ENCODE measurements at regions not wholly inside any gene's neighbourhood (a gene's known extent, or its start where the extent isn't known, plus 50 kb on each side); places are given as distances from the start of the nearest gene placed in this dataset.
"Not testable (repeated sequence)": the region's sequence is repeated elsewhere in the genome, so short reads cannot be mapped to it uniquely, and the experiment has no call there.

DNA sequence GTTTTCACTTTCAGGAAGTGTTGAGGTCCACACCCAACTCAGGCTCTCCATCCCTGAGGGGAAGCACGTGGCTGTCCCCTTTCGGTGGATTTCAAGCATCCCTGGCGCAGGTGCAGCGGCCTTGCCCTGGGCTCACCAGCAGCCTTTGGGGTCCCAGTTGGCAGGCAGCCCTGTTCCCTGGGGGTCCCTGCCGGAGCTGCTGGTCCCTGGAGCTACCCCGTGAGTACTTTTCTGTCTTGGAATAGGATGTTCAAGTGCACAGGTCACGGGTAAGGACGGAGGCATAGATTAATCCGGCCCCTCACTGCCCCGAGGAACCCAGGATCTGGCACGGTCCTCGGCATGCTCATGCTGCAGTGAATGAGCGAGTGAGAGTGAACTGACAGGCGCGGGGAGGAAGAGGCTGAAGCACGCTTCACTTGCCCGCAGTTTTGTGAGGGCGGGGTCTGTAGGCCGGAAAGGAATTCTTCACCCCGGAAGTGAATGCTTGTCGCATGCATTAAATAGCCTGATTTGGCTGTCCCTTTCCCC lies 117.2 kb upstream of the FAT1 start:
- peaks cover 6 to 30% of the 10 kb centered on the region in 2 donors for H3K4me1 ChIP-seq (ENCODE audit: control insufficient read depth in 1 of 2, low read depth in 2 of 2)
- peak overlapping the region; percentile 74 for H3K4me3 ChIP-seq
- ATAC-seq (ENCODE audit: insufficient number of reproducible peaks, low FRiP score, low read depth) = no peak
- no peaks in the 10 kb centered on the region for H3K9me3 ChIP-seq
- TF ChIP-seq, protein P1, sequence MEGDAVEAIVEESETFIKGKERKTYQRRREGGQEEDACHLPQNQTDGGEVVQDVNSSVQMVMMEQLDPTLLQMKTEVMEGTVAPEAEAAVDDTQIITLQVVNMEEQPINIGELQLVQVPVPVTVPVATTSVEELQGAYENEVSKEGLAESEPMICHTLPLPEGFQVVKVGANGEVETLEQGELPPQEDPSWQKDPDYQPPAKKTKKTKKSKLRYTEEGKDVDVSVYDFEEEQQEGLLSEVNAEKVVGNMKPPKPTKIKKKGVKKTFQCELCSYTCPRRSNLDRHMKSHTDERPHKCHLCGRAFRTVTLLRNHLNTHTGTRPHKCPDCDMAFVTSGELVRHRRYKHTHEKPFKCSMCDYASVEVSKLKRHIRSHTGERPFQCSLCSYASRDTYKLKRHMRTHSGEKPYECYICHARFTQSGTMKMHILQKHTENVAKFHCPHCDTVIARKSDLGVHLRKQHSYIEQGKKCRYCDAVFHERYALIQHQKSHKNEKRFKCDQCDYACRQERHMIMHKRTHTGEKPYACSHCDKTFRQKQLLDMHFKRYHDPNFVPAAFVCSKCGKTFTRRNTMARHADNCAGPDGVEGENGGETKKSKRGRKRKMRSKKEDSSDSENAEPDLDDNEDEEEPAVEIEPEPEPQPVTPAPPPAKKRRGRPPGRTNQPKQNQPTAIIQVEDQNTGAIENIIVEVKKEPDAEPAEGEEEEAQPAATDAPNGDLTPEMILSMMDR (IDR thresholded peaks at IDR 0.05) = no peak
- H3K27ac ChIP-seq = peak overlapping the region; percentile 77 to 94
- H3K27me3 ChIP-seq (replicated peaks; ENCODE audit: insufficient read depth) = no peaks in the 10 kb centered on the region
- no peak for DNase-seq (ENCODE audit: low spot score)
- H3K36me3 ChIP-seq = no peaks in the 10 kb centered on the region

DNA sequence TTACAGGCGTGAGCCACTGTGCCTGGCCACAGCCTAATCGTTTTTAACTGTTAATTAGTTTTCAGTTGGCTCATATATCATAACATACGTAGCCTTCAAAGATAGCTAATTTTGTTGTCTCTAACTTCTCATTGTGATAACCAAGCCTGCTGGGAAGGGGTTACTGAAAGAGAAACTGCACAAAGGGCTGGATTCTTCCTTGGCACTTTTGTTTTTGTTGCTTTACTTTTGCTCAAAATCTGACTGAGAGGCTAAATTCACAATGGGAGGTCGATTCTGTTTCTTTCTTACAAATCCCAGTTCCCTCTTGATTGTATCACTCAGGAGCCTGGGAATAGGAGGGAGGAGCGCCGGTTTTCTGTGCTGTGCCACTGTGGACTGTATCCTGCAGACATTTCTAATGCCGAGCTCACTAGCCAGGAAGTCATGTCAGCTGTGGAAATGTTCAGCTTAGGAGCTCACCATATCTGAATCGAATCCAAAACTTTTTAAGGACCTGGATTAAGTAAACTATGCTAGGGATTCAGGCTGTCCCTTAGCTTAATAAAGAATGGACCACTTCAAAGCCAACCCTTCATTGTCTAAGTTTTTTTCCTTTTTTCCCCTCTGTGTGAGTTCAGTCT lies 120.5 kb upstream of the FAT1 start:
- ATAC-seq (ENCODE audit: insufficient number of reproducible peaks, low FRiP score, low read depth) (peak; percentile 57), DNase-seq (ENCODE audit: low spot score) (no peak)
- TF ChIP-seq, protein P1 (IDR thresholded peaks at IDR 0.05) = no peak
- no peaks in the 10 kb centered on the region for H3K36me3 ChIP-seq
- H3K4me1 ChIP-seq (ENCODE audit: control insufficient read depth in 1 of 2, low read depth in 2 of 2) = peaks cover 11 to 41% of the 10 kb centered on the region in 2 donors
- H3K4me3 ChIP-seq = peak overlapping the region; percentile 61
- peak overlapping the region; percentile 59 to 77 for H3K27ac ChIP-seq
- H3K9me3 ChIP-seq = no peaks in the 10 kb centered on the region
- no peaks in the 10 kb centered on the region for H3K27me3 ChIP-seq (replicated peaks; ENCODE audit: insufficient read depth)

DNA sequence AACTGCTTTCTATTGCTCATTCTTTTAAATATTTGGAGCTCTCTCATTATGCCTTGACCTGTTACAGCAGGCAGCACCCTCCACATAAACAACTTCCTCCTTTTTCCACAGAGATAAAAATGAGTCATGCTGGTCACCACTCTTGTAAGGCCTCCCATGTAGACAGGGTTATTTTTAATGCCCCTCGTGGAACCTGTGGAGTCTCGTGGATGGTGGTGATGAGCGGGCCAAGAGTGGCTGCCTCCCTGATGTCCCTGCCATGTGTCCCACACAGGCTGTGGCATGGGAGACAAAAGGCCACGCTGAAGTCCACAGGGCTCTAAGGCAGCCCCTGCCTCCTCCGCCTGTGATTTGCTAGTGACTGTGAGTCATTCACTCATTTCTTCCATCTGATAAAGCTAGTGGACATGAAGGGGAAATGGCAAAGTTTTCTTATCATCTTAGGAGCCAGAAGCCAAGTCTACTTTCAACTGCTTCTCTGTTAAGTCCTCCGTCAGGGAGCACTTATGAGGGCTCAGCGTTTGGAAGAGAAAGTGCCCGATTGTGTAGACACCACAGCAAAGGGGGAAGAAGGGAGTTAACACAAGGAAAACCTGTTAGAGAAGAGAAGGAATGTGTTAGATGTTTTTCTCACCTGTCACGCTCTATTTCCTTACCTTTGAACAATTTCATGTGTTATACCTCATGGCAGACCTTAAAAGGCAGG lies 121.6 kb upstream of the FAT1 start:
- H3K36me3 ChIP-seq = no peaks in the 10 kb centered on the region
- no peaks in the 10 kb centered on the region for H3K27me3 ChIP-seq (replicated peaks; ENCODE audit: insufficient read depth)
- TF ChIP-seq, protein P1 (IDR thresholded peaks at IDR 0.05) = no peak
- no peak for DNase-seq (ENCODE audit: low spot score)
- peaks cover 8 to 35% of the 10 kb centered on the region in 2 donors for H3K4me1 ChIP-seq (ENCODE audit: control insufficient read depth in 1 of 2, low read depth in 2 of 2)
- H3K9me3 ChIP-seq = no peaks in the 10 kb centered on the region
- peak overlapping the region; percentile 59 to 77 for H3K27ac ChIP-seq
- peak; percentile 86 for ATAC-seq (ENCODE audit: insufficient number of reproducible peaks, low FRiP score, low read depth)
- no peak overlapping the region for H3K4me3 ChIP-seq

DNA sequence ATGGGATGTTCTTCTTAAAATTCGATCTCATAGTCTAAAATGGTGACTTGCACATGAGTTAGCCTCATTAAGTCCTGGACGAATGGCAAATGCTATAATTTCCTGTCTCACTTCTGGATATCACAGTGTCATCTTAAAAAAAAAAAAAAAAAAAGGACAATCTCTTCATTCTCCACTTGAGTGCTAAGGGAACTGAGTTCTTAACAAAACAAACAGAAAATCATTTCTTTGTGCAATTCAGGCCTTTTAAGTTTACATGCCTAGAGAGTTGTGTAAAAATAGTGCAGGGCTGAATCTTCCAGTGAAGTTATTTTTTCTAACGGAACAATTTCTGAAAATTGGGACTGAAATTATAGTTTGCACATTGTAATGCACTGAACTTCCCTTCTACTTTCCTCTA lies 122.8 kb upstream of the FAT1 start:
- H3K27ac ChIP-seq = no peak overlapping the region
- no peaks in the 10 kb centered on the region for H3K36me3 ChIP-seq
- TF ChIP-seq, protein P1 (IDR thresholded peaks at IDR 0.05) = no peak
- no peaks in the 10 kb centered on the region for H3K27me3 ChIP-seq (replicated peaks; ENCODE audit: insufficient read depth)
- H3K9me3 ChIP-seq = no peaks in the 10 kb centered on the region
- no peak for DNase-seq (ENCODE audit: low spot score)
- H3K4me1 ChIP-seq (ENCODE audit: control insufficient read depth in 1 of 2, low read depth in 2 of 2) = peaks cover 8 to 31% of the 10 kb centered on the region in 2 donors
- no peak for ATAC-seq (ENCODE audit: insufficient number of reproducible peaks, low FRiP score, low read depth)
- no peak overlapping the region for H3K4me3 ChIP-seq

DNA sequence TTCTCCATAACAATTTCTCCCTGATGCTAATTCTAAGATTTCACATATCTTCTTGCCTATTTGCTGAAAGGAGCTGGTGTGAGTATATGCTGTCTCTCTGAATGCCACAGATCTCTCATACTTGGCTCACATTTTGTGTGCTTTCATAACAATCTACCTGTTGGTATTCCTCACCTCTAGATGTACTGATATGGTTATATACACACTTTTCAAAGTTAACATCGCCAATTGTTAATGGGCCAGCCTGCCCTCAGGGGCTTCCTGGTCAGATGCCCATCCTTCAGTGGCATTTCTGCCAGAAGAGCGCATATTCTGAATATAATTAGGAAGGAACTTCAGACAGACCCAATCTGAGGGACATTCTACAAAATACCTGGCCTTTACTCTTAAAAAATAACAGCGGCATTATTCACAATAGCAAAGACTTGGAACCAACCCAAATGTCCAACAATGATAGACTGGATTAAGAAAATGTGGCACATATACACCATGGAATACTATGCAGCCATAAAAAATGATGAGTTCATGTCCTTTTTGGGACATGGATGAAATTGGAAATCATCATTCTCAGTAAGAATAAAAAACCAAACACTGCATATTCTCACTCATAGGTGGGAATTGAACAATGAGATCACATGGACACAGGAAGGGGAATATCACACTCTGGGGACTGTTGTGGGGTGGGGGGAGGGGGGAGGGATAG lies 123.9 kb upstream of the FAT1 start:
- not testable (repeated sequence) for H3K36me3 ChIP-seq; ATAC-seq (ENCODE audit: insufficient number of reproducible peaks, low FRiP score, low read depth); DNase-seq (ENCODE audit: low spot score); H3K27me3 ChIP-seq (replicated peaks; ENCODE audit: insufficient read depth); H3K27ac ChIP-seq; H3K9me3 ChIP-seq; H3K4me3 ChIP-seq
- peaks cover 8 to 31% of the 10 kb centered on the region in 2 donors for H3K4me1 ChIP-seq (ENCODE audit: control insufficient read depth in 1 of 2, low read depth in 2 of 2)

All from thoracic aorta (tissue), 2 donors.